Esophagus muscularis mucosa (tissue), 3 donors: ENCODE measurements at regions not wholly inside any gene's neighbourhood (a gene's known extent, or its start where the extent isn't known, plus 50 kb on each side); places are given as distances from the start of the nearest gene placed in this dataset.

Source experiments
- POLR2A ChIP-seq: fragments of 450-650 bp; IDR thresholded peaks from one replicate; pipeline ENCODE4 v1.6.1; 2017; ENCODE audit warnings: antibody characterized with exemption, moderate library complexity, mild to moderate bottlenecking, low read depth
- TF ChIP-seq, protein P1 (sequence below), 3 experiments: fragments of 200-600 bp in 2 of 3; fragments of 450-650 bp in 1 of 3; sonication (generic) in 2 of 3; IDR thresholded peaks; one replicate each; pipeline ENCODE4 v1.5.1; 2017 to 2019; ENCODE audit warnings: antibody characterized with exemption in 3 of 3, mild to moderate bottlenecking in 2 of 3, moderate library complexity in 1 of 3

GRCh38 chr1:234963180-234963903, 165.3 kb downstream of the TOMM20 start:
- TF ChIP-seq, protein P1, sequence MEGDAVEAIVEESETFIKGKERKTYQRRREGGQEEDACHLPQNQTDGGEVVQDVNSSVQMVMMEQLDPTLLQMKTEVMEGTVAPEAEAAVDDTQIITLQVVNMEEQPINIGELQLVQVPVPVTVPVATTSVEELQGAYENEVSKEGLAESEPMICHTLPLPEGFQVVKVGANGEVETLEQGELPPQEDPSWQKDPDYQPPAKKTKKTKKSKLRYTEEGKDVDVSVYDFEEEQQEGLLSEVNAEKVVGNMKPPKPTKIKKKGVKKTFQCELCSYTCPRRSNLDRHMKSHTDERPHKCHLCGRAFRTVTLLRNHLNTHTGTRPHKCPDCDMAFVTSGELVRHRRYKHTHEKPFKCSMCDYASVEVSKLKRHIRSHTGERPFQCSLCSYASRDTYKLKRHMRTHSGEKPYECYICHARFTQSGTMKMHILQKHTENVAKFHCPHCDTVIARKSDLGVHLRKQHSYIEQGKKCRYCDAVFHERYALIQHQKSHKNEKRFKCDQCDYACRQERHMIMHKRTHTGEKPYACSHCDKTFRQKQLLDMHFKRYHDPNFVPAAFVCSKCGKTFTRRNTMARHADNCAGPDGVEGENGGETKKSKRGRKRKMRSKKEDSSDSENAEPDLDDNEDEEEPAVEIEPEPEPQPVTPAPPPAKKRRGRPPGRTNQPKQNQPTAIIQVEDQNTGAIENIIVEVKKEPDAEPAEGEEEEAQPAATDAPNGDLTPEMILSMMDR (IDR thresholded peaks at IDR 0.05) = no peak
- TF ChIP-seq POLR2A = no peak
